ENCODE measurements at regions not wholly inside any gene's neighbourhood (a gene's known extent, or its start where the extent isn't known, plus 50 kb on each side); places are given as distances from the start of the nearest gene placed in this dataset.
"Not testable (repeated sequence)": the region's sequence is repeated elsewhere in the genome, so short reads cannot be mapped to it uniquely, and the experiment has no call there.

DNA sequence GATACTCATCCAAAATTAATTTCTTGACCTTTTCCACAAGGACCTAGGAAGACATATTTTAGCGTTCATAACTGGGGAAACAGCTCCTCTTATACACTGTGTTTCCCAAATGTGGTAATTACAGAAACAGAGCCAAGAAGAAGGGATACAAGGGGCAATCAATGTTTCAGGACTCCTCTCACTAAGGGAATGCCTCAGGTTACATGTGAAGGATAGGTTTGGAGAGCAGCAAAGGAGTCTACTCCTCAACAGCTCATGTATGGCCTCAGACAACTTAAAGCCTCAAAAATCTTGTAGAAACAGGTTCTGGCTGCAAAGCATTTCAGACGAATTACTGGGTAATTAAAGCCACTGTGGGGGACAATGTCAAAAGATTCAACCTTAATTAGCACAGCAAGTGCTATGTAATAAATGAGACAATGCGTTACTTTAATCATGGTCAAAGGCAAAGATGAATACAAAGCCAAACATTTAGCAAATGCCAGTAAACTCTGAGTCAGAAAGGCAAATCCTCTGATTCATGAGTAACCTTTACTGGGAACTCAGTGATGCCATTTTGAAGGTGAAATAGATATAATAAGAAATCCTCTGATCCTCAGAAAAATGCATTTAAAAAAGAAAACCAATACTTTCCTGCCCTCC is 1111.2 kb downstream of the TUSC7 start:
- DNase-seq (ENCODE audit: low read depth in 3 of 3) = no peak

DNA sequence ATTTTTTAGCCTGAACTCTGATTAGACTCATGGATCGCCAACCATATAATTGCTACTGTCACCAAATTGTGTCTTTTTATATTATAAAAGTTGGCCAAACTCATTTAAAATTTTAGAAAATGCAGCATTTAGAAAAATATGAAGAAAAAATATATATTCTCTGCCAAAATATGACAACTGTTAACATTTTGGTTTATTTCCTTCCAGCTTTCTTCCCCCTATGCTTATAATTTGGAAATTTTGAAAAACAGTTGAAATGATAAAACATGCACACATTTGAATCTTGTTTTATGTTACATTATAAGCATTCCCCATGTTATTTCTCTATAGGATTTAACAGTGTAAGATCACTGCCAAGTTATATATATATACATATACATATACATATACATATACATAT is 1112.8 kb downstream of the TUSC7 start:
- DNase-seq (ENCODE audit: low read depth in 3 of 3) = no peak

DNA sequence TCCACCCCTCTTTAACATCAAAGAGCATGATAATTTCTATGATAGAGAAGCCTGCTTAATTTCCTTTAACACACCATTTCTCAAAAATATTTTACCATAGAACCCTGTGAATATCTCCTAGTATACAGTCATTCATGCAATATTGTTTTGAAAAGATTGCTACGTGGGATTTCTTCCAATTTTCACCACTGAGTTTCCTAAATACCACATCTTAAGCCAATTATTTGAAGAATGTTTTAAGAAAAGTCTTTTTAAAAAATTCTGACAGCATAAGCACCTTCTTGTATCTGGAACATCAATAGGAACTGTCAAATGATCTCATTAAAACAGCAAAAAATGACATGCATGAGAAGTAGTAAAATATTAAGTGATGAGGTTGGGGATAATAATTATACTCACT is 1126.7 kb downstream of the TUSC7 start:
- no peak for DNase-seq (ENCODE audit: low read depth in 3 of 3)

DNA sequence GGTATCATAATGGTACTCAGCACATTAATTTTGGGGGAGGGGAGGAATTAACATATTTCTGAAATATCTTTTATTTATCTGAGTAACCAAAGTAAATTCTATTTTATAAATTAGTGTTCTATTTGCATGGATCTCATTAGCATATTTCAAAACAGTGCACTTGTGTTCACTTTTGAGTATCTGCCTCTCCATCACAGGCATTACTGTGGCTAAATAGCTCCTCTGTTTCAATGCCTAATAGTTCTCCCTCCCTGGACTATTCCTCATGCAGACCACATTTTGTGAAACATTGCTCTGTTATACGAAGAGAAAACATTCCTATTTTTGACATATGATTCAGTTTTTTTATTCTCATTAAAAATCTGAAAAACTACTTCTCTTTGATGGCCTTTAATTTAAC is 1127.8 kb downstream of the TUSC7 start:
- no peak for DNase-seq (ENCODE audit: low read depth in 3 of 3)

DNA sequence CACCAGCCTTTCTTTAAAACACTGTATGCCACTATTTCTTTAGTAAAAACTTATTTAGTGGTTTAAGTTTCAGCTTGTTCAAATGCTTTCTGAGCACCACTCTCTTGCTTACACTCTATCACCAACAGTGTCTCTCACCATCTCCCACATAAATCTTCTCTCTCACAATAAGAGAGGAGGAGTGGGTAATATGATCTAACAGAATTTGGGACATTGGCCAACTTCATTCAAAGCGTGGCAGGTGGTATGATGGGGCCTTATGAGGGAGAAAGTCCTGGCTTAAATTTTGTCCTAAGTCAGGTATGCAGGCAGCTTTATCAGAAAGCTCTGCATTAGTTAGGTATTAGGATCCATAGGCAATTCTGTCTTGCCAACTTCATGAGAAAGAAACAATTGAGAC is 1132.5 kb downstream of the TUSC7 start:
- no peak for DNase-seq (ENCODE audit: low read depth in 3 of 3)

DNA sequence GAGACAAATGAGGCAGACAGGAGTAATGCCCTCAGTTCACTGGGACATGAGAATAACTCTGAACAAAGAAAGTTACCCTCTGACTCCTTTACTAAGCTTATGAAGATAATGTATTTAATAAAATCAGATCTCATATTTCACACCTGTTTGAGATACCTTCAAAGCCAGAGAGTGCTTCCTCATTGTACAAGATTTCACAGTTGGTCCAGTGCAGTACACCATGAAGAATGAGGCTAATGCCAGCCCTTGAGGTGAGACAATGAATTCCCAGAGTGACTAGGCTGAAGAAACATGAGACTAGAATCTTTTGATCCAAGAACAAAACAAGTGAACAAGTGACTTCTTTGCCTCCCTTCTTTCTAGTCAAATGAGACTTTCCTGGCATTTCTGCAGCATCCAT is 1133.8 kb downstream of the TUSC7 start:
- no peak for DNase-seq (ENCODE audit: low read depth in 3 of 3)

DNA sequence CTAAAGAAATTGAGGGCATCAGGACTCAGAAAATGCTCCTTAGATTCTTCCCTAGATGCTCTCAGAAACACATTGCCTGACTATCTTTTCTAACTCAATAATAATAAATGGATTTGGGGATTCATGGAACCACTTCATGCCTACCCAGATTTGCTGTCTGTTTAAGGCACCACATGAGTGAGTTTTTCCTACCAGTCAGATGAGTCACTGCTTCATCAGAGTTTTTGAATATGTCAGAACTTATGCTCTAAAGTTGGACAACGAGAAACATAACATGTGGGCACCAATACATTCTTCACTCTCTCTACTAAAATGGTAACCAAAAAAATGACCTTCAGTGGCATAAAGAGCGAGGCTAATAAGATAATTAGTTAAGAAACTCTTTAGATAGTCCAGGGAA is 1135.1 kb downstream of the TUSC7 start:
- no peak for DNase-seq (ENCODE audit: low read depth in 3 of 3)

DNA sequence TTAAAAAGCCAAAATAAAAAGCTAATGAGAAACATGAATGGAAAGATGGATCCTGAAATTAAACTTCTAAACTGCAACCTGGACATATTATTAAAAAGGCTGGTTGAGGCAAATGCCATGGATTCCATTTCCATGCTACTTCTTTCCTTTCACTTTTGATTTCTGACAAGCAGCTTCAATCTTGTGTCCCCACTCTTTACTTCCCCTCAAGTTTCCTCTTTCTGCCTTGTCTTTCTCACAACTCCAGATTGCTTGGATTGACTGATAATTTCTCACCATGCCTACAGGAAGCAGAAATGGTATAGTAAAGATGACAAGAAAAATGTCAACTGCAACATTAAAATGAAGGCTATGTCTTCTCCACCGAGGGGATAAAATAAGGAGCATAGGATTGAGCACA is 1136.7 kb downstream of the TUSC7 start:
- no peak for DNase-seq (ENCODE audit: low read depth in 3 of 3)

DNA sequence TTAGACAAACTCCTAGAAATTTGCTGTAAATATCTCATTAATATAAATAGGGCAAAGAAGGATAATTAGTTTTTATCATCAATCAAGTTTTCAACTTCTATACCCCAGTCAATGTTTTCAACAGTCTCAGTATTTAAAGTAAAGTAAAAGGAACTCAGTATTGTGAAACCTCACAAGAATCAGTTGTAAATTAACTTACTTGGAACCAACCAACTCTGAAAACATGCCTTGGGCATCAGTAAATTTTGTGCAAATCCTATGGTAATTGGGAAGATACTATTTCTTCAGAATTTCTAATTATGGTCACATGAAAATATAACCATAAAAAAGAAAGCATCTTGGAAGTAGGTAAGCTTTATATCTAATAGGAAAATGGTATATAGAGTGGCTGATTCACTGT is 1139.0 kb downstream of the TUSC7 start:
- no peak for DNase-seq (ENCODE audit: low read depth in 3 of 3)

DNA sequence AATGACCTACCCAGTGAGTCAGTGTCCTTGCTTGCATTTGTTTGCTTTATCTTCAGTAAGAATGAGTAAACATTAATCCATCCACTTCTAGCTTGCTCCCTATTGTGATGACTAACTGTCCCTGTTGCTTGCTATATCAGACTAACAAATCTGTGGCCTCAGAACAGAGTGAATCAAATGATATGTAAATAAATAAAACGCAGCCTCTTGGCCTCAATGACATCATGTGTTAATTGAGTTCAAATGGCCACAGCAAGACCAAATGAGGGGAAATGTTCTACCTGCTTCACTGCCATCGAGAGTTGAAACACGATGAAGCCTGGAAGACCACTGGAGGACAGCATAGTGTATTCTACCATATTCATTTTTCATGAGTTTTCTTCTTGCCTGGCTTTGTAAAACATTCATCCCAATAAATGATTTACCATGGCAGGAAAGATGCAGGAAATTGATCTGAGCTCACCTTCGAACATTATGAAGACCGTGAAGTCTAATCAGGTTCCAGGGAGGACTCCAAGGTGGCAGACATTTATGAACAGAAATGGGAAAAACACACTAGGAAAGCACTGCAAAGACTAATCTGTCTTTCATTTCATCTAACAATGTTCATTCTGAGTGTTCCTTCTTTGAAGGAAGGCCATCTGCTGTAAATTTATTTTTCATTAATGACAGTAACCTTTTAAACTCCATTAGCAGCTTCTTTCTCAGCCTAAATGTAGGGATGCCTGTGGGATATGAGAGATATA is 1144.5 kb downstream of the TUSC7 start:
- DNase-seq (ENCODE audit: low read depth in 3 of 3) = no peak

DNA sequence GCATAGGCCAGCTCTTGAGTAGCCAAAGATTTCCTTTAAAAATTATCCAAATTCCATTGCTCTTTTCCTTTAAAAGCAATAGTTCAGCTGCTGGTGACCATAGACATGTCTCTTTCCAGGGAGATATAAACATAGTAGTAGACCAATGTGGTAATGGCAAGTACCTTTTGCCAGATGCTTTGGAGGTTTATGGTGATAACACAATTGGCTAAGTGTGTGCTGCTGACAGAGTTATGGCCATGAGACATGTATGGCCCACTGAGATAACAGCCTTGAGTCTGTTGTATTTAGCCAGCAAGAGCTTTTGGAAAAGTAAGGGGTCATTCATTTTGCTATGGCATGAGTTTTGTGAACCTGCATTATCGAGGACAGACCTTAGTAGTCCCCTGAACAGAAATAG is 1146.8 kb downstream of the TUSC7 start:
- DNase-seq (ENCODE audit: low read depth in 3 of 3) = no peak

DNA sequence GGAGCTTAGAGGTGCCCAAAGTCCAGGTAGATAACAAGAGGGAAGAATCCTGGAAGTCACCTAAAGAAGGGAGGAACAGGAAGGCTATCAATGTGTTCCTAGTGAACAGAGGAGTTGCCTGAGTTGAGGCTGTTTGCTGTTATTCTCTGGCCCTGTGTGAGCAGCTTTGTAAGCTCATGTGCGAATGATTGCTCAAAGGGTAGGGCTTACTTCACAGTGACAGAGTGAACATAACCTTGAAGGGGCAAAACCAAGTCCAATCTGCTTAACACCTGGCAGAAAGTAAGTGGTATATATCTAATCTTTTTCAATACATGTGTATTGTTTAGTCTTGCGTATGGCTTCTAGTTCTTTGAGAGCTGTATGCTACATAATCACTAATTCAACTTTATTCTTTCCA is 1153.6 kb downstream of the TUSC7 start:
- no peak for DNase-seq (ENCODE audit: low read depth in 3 of 3)

DNA sequence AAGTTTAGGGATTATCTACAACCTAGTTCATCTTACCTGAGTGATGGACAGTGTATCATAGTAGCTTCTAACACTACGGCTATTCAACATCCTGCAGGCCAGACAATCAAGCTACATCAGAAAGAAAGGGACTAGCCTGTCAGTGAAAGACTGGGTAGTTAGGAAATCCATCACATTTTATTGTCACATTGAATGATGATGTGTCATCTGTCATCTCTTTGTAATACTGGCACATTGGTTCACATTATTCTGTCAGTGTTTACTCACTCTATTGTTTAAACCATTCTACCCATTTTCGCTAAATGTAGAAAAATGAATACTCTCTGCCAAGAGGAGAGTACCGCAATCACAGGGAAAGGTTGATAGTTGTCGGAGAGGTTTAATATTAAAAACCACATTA is 1155.8 kb downstream of the TUSC7 start:
- DNase-seq (ENCODE audit: low read depth in 3 of 3) = no peak

DNA sequence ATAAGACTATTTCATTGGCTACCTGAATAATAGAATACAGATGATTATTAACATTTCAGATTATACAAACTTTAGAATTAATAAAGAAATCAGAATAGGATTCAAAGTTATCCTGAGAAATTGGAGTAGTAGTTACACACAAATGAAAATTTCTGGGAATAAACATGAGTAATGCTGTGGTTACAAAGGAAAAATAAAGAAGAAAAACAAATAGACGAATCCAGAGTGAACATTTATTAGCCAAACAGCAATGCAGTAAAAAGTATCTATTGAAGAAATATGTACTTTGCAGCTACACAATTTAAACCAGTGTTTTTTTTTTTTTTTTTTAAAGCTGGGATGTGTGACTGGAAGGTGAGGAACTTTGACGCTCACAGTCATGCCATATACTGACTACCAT is 1159.2 kb downstream of the TUSC7 start:
- DNase-seq (ENCODE audit: low read depth in 3 of 3) = no peak

DNA sequence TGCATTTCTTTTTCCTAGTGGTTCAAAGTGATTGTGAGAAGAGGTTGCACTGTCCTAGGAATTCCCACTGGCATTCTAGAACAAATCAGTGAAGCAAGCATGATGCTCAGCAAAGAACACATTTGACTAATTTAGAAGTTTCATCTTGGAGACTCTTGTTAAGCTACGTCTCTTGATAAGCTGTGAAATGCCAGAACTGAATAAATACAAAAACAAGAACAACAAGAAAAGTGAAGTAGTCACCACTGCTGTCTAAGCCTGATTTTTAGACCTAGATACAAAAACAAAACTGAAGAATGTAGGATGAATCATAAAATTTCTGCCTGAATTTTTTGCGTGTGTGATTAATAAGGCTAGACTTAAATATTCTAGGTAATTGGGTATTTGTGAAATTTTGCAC is 1162.4 kb downstream of the TUSC7 start:
- DNase-seq (ENCODE audit: low read depth in 3 of 3) = no peak

DNA sequence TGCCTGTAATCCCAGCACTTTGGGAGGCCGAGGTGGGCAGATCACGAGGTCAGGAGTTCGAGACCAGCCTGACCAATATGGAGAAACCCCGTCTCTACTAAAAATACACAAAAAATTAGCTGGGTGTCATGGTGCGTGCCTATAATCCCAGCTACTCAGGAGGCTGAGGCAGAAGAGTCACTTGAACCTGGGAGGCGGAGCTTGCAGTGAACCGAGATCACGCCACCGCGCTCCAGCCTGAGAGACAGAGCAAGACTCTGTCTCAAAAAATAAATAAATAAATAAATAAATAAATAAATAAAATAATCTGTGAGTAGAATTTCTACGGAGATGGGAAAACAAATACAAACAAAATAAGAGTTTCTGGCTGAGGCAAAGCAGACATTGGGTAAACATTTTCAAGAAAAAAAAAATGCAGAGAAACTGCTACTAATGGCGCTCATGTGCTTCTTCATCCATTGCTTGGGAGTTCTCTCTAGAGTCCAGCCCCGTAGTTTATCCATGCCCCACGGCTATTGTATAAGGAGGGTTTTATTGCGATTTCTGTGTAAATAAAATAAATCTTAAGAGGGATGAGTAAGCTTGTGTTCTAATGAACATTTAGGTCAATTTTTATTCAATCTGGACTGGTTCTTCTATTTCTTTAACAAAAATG is 1161.9 kb downstream of the IGSF11 start:
- DNase-seq (ENCODE audit: low read depth in 3 of 3) = not testable (repeated sequence)

DNA sequence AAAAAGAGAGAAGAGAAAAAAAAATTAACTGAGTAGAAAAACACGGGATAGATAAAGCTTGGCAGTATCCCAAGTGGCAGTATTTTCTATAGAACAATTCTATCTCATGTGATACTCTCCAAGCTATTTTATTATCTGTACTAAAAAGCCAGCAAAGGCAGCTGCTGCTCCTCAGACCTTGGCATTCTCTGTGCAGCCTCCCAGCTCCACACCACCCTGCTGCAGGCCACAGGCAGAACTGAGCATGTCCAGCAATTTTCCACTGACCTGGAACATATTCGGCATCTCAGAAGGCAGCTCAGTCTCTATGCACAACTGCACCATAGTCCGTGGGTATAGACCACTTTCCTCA is 1161.4 kb downstream of the IGSF11 start:
- no peak for DNase-seq (ENCODE audit: low read depth in 3 of 3)

DNA sequence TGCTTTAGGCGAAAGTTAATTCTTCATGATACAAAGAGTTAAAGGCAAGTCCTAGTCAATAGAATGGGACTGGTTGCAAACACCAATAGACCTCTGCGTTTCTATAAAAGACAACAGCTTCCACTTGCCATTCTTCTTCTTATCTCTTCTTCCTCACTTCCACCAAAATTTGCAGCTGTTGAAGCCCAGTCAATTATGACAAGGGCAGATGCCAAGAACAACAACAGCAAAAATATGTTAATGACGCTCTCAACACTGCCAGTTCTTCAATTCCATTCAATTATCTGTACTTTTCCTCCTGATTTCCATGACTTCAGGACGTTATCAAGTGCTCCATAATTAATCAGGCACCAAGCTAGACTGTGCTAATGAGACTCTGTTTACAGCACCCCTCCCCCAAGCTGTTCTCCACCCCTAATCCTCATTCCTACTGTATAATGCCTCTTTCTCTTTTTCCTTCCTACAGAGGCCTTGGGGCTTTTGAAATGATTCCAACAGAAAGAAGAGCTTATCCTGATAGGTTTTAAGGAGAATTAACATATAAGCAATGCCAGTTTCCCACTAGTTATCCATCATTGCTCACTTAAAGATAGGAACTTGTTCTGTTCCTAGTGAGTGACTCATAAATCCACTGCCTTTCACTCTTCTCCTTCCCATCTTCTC is 1160.5 kb downstream of the IGSF11 start:
- no peak for DNase-seq (ENCODE audit: low read depth in 3 of 3)

DNA sequence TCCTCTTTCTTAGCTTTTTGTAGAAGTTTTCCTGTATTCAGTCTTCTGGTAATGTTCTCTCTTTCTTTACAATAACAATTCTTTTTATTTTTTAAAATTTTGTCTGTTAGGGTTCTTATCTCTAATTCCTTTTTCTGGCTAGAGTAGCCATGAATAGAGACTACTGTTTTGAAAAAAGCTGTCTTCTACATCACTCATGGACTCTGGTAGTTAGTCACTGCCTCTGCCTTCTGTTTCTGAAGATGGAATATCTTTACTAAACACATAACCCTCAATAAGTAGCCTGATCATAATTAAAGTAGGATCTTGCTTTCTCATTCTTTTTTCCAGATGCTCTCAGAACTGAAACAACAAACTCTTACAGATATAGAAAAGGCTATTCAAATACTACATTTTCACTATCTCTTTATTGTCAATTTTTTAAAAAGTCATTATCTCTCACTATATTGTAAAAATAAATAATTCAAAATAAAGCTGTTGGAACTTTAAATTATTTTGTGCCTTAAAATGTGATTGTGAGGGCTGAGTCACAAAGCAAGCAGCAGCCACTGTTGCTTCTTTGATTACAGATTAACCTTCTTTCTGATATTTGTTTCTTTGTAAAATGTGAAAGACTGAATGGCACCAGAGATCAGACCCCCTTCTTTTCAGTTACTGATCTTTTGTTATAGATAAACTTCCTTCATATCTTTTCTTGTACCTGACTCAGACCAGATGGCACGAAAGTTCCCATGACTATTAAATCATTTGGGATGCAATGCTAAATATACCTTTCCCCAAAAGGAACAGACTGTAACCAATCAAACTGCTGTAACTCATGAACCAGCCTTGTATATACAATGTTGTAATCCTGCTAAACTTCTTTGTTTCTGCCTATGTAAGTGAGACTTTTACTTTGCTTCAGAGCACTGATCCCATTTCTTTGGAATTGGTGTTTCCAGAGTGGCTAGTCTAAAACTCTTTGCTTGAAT is 1159.5 kb downstream of the IGSF11 start:
- DNase-seq (ENCODE audit: low read depth in 3 of 3) = no peak

DNA sequence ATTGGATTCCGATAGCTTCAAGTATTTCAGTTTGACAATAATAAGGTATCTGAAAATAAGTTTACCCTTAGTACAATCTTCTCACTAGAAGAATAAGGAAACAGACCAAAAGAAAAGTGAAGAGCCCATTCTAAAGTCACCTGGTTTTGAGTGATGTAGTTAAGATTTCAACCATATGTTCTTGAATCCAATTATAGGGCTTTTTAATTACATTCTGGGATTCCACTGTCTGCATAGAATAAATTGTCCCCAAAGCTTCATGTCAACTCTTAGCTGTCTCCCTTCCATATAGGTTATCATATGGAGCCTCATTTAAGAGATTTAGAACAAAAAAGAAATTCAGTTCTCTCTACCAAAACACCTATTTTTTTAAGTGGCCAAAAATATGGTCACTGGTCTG is 1158.8 kb downstream of the IGSF11 start:
- no peak for DNase-seq (ENCODE audit: low read depth in 3 of 3)

DNA sequence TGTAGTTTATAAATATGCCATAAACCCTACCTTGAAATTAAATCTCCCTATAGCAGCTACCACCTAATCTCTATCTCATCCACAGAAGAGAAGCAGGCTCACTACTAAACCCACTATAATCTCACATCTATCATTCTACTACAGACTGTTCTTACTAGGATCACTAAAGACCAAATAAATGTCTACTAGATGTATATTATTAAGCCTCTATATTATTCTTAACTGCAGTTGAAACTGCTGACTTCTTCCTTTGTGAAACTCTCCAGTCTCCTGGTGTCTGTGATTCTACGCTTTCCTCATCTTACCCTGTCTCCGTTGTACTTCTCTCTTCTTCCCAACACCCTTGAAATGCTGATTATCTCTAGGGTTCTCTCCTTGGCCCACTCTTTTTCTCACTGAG is 1154.0 kb downstream of the IGSF11 start:
- DNase-seq (ENCODE audit: low read depth in 3 of 3) = no peak

DNA sequence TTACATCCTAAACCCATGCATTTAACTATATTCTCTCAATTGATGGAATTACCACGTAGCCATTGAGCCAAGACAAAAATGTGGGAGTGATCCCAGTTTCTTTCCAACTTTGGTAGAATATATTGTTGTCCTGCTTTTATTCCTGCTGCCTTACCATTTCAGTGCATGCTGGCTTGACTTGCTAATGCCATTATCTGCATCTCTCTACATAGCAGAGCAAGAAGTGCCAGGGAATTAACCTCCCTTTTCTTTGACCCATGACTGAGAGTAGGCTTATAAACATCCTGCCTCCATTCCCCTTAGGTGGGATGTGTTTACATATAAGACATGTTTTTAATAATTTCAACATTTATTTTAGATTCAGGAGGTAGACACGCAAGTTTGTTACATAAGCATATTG is 1153.4 kb downstream of the IGSF11 start:
- no peak for DNase-seq (ENCODE audit: low read depth in 3 of 3)
